ENCODE measurements at regions not wholly inside any gene's neighbourhood (a gene's known extent, or its start where the extent isn't known, plus 50 kb on each side); places are given as distances from the start of the nearest gene placed in this dataset.
"Not testable (repeated sequence)": the region's sequence is repeated elsewhere in the genome, so short reads cannot be mapped to it uniquely, and the experiment has no call there.

DNA sequence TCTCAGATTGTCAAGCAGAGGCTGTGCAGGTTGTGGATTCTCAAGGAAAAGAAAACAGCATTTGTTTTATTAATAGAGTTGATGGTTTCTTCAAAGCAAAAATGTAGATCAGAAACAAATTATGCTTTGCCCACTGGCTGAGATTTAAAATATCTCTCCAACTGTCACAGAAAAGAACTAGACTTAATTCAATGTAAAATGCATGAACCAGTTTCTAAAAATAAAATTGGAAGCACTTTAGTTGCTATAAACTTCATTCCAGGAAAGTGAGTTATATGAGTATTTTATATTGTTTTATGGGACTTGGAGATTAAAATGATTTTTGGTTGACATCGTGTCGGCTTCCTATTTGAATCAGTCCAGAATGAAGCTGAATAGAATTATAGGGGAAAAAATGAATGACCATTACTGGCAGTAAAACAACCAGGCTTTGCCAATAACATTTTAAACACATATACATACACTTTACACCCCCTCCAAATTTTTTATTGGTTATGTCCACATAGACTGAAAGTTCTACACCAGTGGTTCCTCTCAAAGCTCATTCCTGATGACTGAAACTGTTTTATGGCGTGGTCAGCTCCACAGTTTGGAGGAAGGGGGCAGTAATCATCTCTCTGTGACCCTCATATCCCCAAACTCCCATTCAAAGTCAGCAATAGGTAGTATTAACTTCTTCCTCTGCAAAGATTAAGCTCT lies 55.5 kb upstream of the DAAM1 start:
- TF ChIP-seq CTCF (IDR thresholded peaks at IDR 0.05; ENCODE audit: low read depth, low read length) = no peak; the same call in 1 of the 2 replicates
- DNase-seq (ENCODE audit: extremely low read depth, low read depth) = no peak

DNA sequence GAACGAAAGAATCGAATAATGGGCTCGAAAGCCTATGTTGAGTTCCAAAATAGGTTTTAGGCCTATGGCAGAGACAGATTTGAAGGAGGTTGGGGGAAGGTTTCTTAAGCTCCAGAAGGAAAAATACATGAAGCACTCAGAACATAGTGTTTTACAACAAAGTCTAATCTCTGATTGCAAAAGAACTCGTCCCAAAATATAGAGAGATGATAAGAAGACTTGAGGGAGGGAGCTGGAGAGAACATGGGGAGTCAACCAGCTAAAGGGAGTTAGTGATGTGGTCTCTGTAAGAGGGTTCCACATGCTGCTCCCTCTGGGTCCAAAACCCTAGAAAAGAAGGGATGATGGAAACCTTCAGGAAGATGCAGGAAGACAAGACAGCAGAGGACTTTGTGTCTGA lies 54.8 kb upstream of the DAAM1 start:
- no peak for TF ChIP-seq CTCF (IDR thresholded peaks at IDR 0.05; ENCODE audit: low read depth, low read length)
- no peak for DNase-seq (ENCODE audit: extremely low read depth, low read depth)

DNA sequence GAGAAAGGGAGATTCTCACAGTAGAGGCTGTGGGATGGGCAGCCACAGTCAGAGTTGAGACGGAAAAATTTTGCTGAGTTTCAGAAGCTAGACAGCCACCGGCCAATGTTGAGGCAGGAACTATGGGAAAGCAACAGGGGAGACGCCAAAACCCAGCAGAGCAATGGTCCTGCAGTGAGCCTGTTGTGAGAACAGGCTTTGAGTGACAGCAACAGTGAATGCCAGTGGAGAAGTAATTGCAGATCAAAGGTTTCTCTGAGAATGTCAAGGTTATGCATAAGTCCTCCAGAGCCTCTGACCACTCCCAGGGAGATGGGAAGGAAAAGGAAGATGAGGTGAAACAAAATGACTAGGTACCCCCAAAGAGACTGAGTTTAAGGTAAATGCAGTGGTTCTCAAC lies 54.2 kb upstream of the DAAM1 start:
- DNase-seq (ENCODE audit: extremely low read depth, low read depth) = no peak
- TF ChIP-seq CTCF (IDR thresholded peaks at IDR 0.05; ENCODE audit: low read depth, low read length) = no peak

DNA sequence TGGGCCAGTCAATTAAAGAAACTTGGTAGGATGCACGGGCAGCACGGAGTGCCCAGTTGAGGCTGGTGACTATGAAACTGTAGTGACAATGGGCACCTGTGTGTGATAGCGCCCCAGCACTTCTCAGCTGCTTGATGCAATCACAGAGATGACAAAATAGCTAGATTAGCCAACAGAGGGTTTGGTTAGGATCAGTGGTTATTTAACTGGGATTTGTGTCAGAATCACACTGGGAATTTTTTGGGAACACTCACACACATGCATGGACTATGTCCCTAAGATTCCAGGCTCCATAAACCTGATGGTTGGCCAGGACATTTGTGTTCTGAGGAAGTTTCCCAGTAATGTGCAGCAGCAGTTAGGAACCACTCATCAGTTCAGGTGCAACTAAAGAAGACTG lies 51.2 kb upstream of the DAAM1 start:
- DNase-seq (ENCODE audit: extremely low read depth, low read depth) = no peak
- no peak for TF ChIP-seq CTCF (IDR thresholded peaks at IDR 0.05; ENCODE audit: low read depth, low read length)

DNA sequence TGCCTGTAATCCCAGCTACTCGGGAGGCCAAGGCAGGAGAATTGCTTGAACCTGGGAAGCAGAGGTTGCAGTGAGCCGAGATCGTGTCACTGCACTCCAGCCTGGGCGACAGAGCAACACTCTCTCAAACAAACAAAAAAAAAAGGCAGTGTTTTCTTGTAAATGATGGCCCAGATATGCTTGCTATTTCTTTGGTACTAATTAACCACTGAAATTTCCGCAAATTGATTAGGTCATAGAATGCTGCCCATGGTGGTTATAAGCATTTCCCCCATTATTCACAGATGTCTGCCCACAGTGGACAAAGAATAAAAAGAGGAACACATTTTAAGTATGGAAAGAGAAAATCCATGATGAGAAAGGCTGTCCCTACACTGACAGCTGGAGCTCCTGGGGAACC lies 49.9 kb upstream of the DAAM1 start:
- DNase-seq (ENCODE audit: extremely low read depth, low read depth) = not testable (repeated sequence)
